ENCODE measurements at regions not wholly inside any gene's neighbourhood (a gene's known extent, or its start where the extent isn't known, plus 50 kb on each side); places are given as distances from the start of the nearest gene placed in this dataset.

- Histone ChIP-seq H3K4me3 (ENCODE audit: low read length) (no peak overlapping the region), H3K4me2 (ENCODE audit: low read depth, low read length, poor library complexity, severe bottlenecking) (no peak overlapping the region)
Measured at GRCh38 chr13:30142486-30143211, 164.7 kb downstream of the KATNAL1 start.

DNA sequence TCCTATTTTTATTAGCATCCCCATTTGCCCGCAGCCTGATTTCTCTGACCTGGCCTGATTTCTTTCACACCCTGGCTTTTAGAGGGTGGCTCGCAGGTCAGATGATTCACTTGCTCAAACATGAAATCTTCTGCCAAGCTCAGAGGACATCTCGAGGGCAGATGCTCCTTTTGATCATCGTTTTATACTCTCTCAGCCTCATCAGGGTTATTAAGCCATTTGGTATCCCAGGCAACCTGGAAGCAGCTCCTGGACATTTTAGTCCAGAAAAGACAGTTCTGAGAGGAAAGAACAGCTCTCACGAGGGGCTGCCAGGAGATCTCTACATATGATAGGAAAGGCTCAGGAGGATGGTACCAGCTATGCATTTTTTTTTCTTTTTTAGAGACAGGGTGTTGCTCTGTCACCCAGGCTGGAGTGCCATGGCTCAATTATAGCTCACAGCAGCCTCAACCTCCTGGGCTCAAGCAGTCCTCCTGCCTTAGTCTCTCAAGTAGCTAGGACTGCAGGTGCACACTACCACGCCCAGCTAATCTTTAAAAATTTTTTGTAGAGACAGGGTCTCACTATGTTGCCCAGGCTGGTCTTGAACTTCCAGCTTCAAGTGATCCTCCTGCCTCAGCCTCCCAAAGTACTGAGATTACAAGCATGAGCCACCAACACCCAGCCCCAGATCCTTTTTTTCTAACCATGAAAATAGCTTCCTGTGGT lies 165.4 kb downstream of the KATNAL1 start:
- Histone ChIP-seq H3K79me2 (ENCODE audit: low read length) (no peaks in the 10 kb centered on the region), H3K27me3 (ENCODE audit: low read length) (peaks cover 6% of the 10 kb centered on the region; the same call in 1 of the 2 replicates), H4K20me1 (ENCODE audit: insufficient read depth, low read depth, low read length) (no peaks in the 10 kb centered on the region), H3K27ac (ENCODE audit: low read length) (no peak overlapping the region), H3K9ac (ENCODE audit: low read length) (no peak overlapping the region), H3K4me1 (ENCODE audit: low read length) (peaks cover 6% of the 10 kb centered on the region), H3K4me3 (ENCODE audit: low read length) (no peak overlapping the region), H3K4me2 (ENCODE audit: low read depth, low read length, poor library complexity, severe bottlenecking) (no peak overlapping the region), H3K36me3 (ENCODE audit: insufficient read depth, low read length) (no peaks in the 10 kb centered on the region; the same call in 1 of the 2 replicates), H2AFZ (ENCODE audit: low read length) (no peak overlapping the region), H3K9me3 (ENCODE audit: low read length) (no peaks in the 10 kb centered on the region; the same call in 1 of the 2 replicates), H3K9me2 (replicated peaks; ENCODE audit: insufficient read depth, low read length) (no peaks in the 10 kb centered on the region)
- no peak for DNase-seq

More at GRCh38 chr13:30142486-30143211, 164.7 kb downstream of the KATNAL1 start:
- Histone ChIP-seq H3K4me1 (ENCODE audit: low read length) (peaks cover 13% of the 10 kb centered on the region), H4K20me1 (ENCODE audit: insufficient read depth, low read depth, low read length) (no peaks in the 10 kb centered on the region), H3K27ac (ENCODE audit: low read length) (no peak overlapping the region), H3K79me2 (ENCODE audit: low read length) (no peaks in the 10 kb centered on the region), H3K9me3 (ENCODE audit: low read length) (no peaks in the 10 kb centered on the region; the same call in 1 of the 2 replicates), H3K36me3 (ENCODE audit: insufficient read depth, low read length) (no peaks in the 10 kb centered on the region; the same call in 1 of the 2 replicates), H3K27me3 (ENCODE audit: low read length) (peaks cover 8% of the 10 kb centered on the region; the same call in 1 of the 2 replicates), H3K9me2 (replicated peaks; ENCODE audit: insufficient read depth, low read length) (no peaks in the 10 kb centered on the region), H2AFZ (ENCODE audit: low read length) (no peak overlapping the region), H3K9ac (ENCODE audit: low read length) (no peak overlapping the region)
- no peak for DNase-seq

GRCh38 chr13:30140973-30141372 lies 166.4 kb downstream of the KATNAL1 start:
- H3K4me3 ChIP-seq (ENCODE audit: low read length): no peak overlapping the region
- peaks cover 3% of the 10 kb centered on the region for H3K4me1 ChIP-seq (ENCODE audit: low read length)
- no peak for DNase-seq
- peaks cover 3% of the 10 kb centered on the region; the same call in 1 of the 2 replicates for H3K27me3 ChIP-seq (ENCODE audit: low read length)
- no peak overlapping the region for H3K9ac ChIP-seq (ENCODE audit: low read length)
- no peaks in the 10 kb centered on the region; the same call in 1 of the 2 replicates for H3K9me3 ChIP-seq (ENCODE audit: low read length)
- H3K36me3 ChIP-seq (ENCODE audit: insufficient read depth, low read length): no peaks in the 10 kb centered on the region; the same call in 1 of the 2 replicates
- no peaks in the 10 kb centered on the region for H3K79me2 ChIP-seq (ENCODE audit: low read length)
- H2AFZ ChIP-seq (ENCODE audit: low read length): no peak overlapping the region
- no peaks in the 10 kb centered on the region for H4K20me1 ChIP-seq (ENCODE audit: insufficient read depth, low read depth, low read length)
- no peak overlapping the region for H3K27ac ChIP-seq (ENCODE audit: low read length)
- H3K4me2 ChIP-seq (ENCODE audit: low read depth, low read length, poor library complexity, severe bottlenecking): no peak overlapping the region
- no peaks in the 10 kb centered on the region for H3K9me2 ChIP-seq (replicated peaks; ENCODE audit: insufficient read depth, low read length)

GRCh38 chr13:30138511-30138910 lies 168.8 kb downstream of the KATNAL1 start:
- H3K27me3 ChIP-seq (ENCODE audit: low read length): no peaks in the 10 kb centered on the region; the same call in 1 of the 2 replicates
- no peak overlapping the region for H3K4me2 ChIP-seq (ENCODE audit: low read depth, low read length, poor library complexity, severe bottlenecking)
- DNase-seq: no peak
- no peaks in the 10 kb centered on the region for H3K9me2 ChIP-seq (replicated peaks; ENCODE audit: insufficient read depth, low read length)
- no peaks in the 10 kb centered on the region for H3K9me3 ChIP-seq (ENCODE audit: low read length)
- H3K4me3 ChIP-seq (ENCODE audit: low read length): no peak overlapping the region
- H3K36me3 ChIP-seq (ENCODE audit: insufficient read depth, low read length): no peaks in the 10 kb centered on the region
- H3K4me1 ChIP-seq (ENCODE audit: low read length): peaks cover 3% of the 10 kb centered on the region
- H3K27ac ChIP-seq (ENCODE audit: low read length): no peak overlapping the region
- no peaks in the 10 kb centered on the region for H3K79me2 ChIP-seq (ENCODE audit: low read length)
- H3K9ac ChIP-seq (ENCODE audit: low read length): no peak overlapping the region
- no peak overlapping the region for H2AFZ ChIP-seq (ENCODE audit: low read length)
- no peaks in the 10 kb centered on the region for H4K20me1 ChIP-seq (ENCODE audit: insufficient read depth, low read depth, low read length)

DNA sequence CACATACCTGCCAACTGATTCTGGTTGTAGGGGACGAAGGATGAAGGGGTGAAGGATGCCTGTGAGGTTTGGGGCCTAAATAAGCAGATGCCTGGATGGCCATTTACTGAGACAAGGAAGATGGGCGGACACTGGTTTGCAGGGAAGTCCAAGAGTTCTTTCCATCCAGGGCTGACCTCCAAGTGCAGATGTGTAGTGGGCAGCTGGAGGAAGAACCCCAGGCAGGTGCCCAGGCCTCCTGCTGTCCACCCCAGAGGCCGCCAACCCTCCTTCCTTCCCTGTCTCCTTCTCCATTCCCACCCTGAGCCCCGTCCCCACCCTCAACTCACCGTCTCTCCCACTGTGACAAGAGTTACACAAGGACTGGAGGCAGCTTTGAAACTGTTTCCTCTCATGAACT lies 171.5 kb downstream of the KATNAL1 start:
- H3K9me3 ChIP-seq (ENCODE audit: low read length): no peaks in the 10 kb centered on the region
- H3K4me2 ChIP-seq (ENCODE audit: low read depth, low read length, poor library complexity, severe bottlenecking): no peak overlapping the region
- no peaks in the 10 kb centered on the region for H3K27me3 ChIP-seq (ENCODE audit: low read length)
- H3K9ac ChIP-seq (ENCODE audit: low read length): no peak overlapping the region
- no peak overlapping the region for H3K4me3 ChIP-seq (ENCODE audit: low read length)
- H3K4me1 ChIP-seq (ENCODE audit: low read length): peaks cover 5% of the 10 kb centered on the region
- no peaks in the 10 kb centered on the region for H4K20me1 ChIP-seq (ENCODE audit: insufficient read depth, low read depth, low read length)
- H3K79me2 ChIP-seq (ENCODE audit: low read length): no peaks in the 10 kb centered on the region
- H3K36me3 ChIP-seq (ENCODE audit: insufficient read depth, low read length): no peaks in the 10 kb centered on the region
- no peaks in the 10 kb centered on the region for H3K9me2 ChIP-seq (replicated peaks; ENCODE audit: insufficient read depth, low read length)
- no peak overlapping the region for H3K27ac ChIP-seq (ENCODE audit: low read length)
- DNase-seq: no peak
- H2AFZ ChIP-seq (ENCODE audit: low read length): no peak overlapping the region

- Histone ChIP-seq H3K9ac (ENCODE audit: low read length) (no peak overlapping the region), H3K36me3 (ENCODE audit: insufficient read depth, low read length) (no peaks in the 10 kb centered on the region), H3K27me3 (ENCODE audit: low read length) (no peaks in the 10 kb centered on the region), H3K4me3 (ENCODE audit: low read length) (no peak overlapping the region), H2AFZ (ENCODE audit: low read length) (no peak overlapping the region), H3K9me3 (ENCODE audit: low read length) (no peaks in the 10 kb centered on the region), H3K79me2 (ENCODE audit: low read length) (no peaks in the 10 kb centered on the region), H4K20me1 (ENCODE audit: insufficient read depth, low read depth, low read length) (no peaks in the 10 kb centered on the region), H3K27ac (ENCODE audit: low read length) (no peak overlapping the region), H3K4me1 (ENCODE audit: low read length) (peaks cover 5% of the 10 kb centered on the region), H3K4me2 (ENCODE audit: low read depth, low read length, poor library complexity, severe bottlenecking) (no peak overlapping the region), H3K9me2 (replicated peaks; ENCODE audit: insufficient read depth, low read length) (no peaks in the 10 kb centered on the region)
- no peak for DNase-seq
Measured at GRCh38 chr13:30135351-30135750, 172.0 kb downstream of the KATNAL1 start.

DNA sequence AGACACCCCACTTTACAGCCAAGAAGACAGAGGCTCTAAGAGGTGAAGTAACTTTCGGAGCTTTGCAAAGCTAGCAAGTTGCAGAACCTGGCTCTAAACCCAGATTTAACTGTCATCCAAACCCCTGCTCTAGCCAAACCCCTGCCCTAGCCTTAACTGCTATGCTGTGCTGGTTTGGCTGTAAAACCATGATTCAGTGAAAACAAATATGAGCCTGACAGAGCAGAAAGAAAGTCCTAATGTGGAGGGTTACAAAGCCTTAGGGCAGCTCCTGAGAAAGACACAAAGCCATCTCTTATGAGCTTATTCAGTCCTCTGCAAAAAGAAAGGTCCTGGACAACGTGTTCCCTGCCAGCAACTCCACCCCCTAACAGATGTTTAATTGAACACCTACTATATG lies 172.8 kb downstream of the KATNAL1 start:
- no peaks in the 10 kb centered on the region for H3K27me3 ChIP-seq (ENCODE audit: low read length)

DNA sequence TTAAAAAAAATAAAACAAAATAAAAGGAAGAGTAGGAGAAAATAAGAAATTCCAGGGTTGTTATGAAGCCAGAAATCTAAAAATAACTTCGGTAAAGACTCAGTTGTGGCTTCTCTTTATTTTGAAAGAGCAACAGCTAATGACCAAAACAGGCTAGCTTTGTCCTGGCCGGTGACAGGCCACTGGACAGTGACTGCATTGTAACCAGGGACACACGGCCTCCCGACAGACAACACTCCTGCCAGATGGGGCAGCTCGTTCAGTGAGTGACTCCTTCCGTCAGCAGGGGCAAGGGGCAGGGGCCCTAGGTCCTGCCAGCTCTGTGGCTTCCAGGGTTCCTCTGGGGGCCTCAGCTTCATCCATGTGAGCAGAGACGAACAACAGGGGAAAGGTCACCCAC lies 173.4 kb downstream of the KATNAL1 start:
- Histone ChIP-seq H3K4me2 (ENCODE audit: low read depth, low read length, poor library complexity, severe bottlenecking) (no peak overlapping the region), H3K79me2 (ENCODE audit: low read length) (no peaks in the 10 kb centered on the region)

More for the DNA sequence above, 172.8 kb downstream of the KATNAL1 start:
- Histone ChIP-seq H3K27ac (ENCODE audit: low read length) (no peak overlapping the region), H3K4me2 (ENCODE audit: low read depth, low read length, poor library complexity, severe bottlenecking) (no peak overlapping the region), H4K20me1 (ENCODE audit: insufficient read depth, low read depth, low read length) (no peaks in the 10 kb centered on the region), H2AFZ (ENCODE audit: low read length) (no peak overlapping the region), H3K4me1 (ENCODE audit: low read length) (peaks cover 5% of the 10 kb centered on the region), H3K9ac (ENCODE audit: low read length) (no peak overlapping the region), H3K36me3 (ENCODE audit: insufficient read depth, low read length) (no peaks in the 10 kb centered on the region), H3K4me3 (ENCODE audit: low read length) (no peak overlapping the region), H3K9me3 (ENCODE audit: low read length) (no peaks in the 10 kb centered on the region), H3K9me2 (replicated peaks; ENCODE audit: insufficient read depth, low read length) (no peaks in the 10 kb centered on the region), H3K79me2 (ENCODE audit: low read length) (no peaks in the 10 kb centered on the region)
- no peak for DNase-seq

More for the DNA sequence above, 173.4 kb downstream of the KATNAL1 start:
- Histone ChIP-seq H2AFZ (ENCODE audit: low read length) (no peak overlapping the region), H3K27ac (ENCODE audit: low read length) (no peak overlapping the region), H3K9me2 (replicated peaks; ENCODE audit: insufficient read depth, low read length) (no peaks in the 10 kb centered on the region), H3K36me3 (ENCODE audit: insufficient read depth, low read length) (no peaks in the 10 kb centered on the region), H3K4me1 (ENCODE audit: low read length) (peaks cover 5% of the 10 kb centered on the region), H3K27me3 (ENCODE audit: low read length) (no peaks in the 10 kb centered on the region), H3K9ac (ENCODE audit: low read length) (no peak overlapping the region), H3K9me3 (ENCODE audit: low read length) (no peaks in the 10 kb centered on the region), H4K20me1 (ENCODE audit: insufficient read depth, low read depth, low read length) (no peaks in the 10 kb centered on the region), H3K4me3 (ENCODE audit: low read length) (no peak overlapping the region)
- no peak for DNase-seq

All from Karpas-422 (cell line).